ENCODE measurements at regions not wholly inside any gene's neighbourhood (a gene's known extent, or its start where the extent isn't known, plus 50 kb on each side); places are given as distances from the start of the nearest gene placed in this dataset.

DNA sequence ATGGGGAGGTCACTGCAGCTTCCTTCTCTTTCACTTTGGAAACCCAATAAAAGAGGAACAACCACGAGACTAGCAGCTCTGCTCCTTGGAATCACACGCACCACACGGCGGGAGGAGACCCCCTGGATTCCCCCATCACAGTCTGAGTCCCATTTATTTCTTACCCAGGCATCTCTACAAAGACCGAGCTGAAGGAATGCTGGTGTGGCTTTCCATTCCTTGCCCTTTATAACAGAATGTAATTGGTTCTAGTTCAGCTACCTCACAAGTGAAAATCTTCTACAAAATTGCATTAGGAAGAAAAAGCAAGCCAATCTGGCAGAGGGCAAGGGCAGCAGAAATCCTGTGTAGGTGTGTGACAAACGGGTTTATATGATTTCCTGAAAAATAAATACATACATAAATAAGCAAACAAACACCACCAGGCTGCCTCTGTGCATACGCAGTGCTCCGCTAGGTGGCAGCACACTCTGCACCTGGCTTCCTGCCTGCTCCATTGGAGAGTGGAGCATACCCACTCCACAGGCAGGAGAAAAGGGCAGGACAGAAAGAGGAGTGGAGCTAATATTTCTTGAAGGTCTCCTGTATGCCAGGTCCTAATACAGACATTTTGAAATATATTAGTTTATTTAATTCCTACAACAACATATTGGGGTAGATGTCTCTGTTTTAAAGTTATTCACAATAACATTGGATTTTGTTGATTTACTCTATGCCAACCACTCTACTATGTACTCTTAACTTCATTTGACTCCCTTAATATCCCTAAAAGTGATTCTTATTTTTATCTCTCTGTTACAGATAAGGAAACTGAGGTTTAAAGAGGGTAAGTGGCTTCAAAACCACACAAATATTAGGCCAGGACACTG lies 673.1 kb downstream of the KCNA4 start (continued):
- TF ChIP-seq GLIS3 (CRISPR knock-in tag; IDR thresholded peaks at IDR 0.05) = no peak
- TF ChIP-seq ARNTL (CRISPR knock-in tag; IDR thresholded peaks at IDR 0.05; ENCODE audit: borderline replicate concordance, low read depth) = no peak
- no peak for TF ChIP-seq ZC3H10 (CRISPR knock-in tag; IDR thresholded peaks at IDR 0.05)
- TF ChIP-seq TOX (CRISPR knock-in tag; IDR thresholded peaks at IDR 0.05; ENCODE audit: borderline replicate concordance) = no peak
- no peak for TF ChIP-seq BACH2 (CRISPR knock-in tag; IDR thresholded peaks at IDR 0.05; ENCODE audit: borderline replicate concordance)
- no peak for TF ChIP-seq ZFP30 (CRISPR knock-in tag; IDR thresholded peaks at IDR 0.05)

DNA sequence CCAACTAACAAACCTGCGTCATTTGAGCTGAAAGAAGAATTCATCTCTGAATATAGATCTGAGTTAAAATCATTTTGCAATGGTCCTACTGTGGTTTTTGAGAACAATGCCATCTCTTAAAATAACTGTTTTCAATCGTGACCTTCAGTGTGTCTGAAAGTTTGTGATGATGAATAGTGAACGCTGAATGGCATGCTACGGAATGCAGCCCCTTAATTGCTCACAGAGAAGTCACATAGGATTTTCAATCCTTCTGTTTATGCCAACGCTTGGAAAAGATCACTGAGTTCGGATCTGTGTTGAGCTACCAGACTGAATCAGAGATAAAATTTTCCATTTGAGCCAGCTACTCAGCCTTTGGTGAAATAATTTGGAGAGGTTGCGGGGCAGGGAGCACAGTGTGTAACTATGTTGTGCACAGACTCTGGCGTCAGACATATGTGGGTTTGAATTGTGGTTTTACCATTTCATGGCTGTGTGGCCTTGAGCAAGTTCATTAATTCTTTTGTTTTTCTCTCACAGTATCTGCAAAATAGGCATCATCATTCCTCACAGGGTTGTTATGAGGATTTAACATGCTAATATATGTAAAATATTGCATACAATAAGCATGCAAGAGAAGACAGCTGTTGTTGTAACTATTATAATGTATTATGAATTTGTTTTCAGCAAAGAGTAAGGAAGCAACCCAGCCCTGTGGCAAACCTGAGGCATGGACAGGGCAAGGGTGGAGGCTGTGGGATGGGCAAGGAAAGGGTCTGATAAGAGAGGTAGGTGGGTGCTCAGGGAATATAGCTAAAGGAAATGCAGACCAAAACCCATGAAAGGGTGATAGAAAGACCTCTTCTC lies 679.9 kb downstream of the KCNA4 start:
- peak; percentile 43 for ATAC-seq
- no peak for TF ChIP-seq OSR1 (CRISPR knock-in tag; IDR thresholded peaks at IDR 0.05)
- no peak for TF ChIP-seq TOX (CRISPR knock-in tag; IDR thresholded peaks at IDR 0.05; ENCODE audit: borderline replicate concordance)
- TF ChIP-seq ESRRG (CRISPR knock-in tag; IDR thresholded peaks at IDR 0.05) = no peak
- TF ChIP-seq GLIS3 (CRISPR knock-in tag; IDR thresholded peaks at IDR 0.05) = no peak
- no peak for TF ChIP-seq BACH2 (CRISPR knock-in tag; IDR thresholded peaks at IDR 0.05; ENCODE audit: borderline replicate concordance)
- TF ChIP-seq TCF4 (CRISPR knock-in tag; IDR thresholded peaks at IDR 0.05; ENCODE audit: borderline replicate concordance) = no peak
- TF ChIP-seq, protein P1, sequence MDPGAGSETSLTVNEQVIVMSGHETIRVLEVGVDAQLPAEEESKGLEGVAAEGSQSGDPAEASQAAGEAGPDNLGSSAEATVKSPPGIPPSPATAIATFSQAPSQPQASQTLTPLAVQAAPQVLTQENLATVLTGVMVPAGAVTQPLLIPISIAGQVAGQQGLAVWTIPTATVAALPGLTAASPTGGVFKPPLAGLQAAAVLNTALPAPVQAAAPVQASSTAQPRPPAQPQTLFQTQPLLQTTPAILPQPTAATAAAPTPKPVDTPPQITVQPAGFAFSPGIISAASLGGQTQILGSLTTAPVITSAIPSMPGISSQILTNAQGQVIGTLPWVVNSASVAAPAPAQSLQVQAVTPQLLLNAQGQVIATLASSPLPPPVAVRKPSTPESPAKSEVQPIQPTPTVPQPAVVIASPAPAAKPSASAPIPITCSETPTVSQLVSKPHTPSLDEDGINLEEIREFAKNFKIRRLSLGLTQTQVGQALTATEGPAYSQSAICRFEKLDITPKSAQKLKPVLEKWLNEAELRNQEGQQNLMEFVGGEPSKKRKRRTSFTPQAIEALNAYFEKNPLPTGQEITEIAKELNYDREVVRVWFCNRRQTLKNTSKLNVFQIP (CRISPR knock-in tag; IDR thresholded peaks at IDR 0.05; ENCODE audit: borderline replicate concordance, low read depth) = no peak
- no peak for TF ChIP-seq PPARA (CRISPR knock-in tag; IDR thresholded peaks at IDR 0.05; ENCODE audit: borderline replicate concordance)
- TF ChIP-seq, protein P2, sequence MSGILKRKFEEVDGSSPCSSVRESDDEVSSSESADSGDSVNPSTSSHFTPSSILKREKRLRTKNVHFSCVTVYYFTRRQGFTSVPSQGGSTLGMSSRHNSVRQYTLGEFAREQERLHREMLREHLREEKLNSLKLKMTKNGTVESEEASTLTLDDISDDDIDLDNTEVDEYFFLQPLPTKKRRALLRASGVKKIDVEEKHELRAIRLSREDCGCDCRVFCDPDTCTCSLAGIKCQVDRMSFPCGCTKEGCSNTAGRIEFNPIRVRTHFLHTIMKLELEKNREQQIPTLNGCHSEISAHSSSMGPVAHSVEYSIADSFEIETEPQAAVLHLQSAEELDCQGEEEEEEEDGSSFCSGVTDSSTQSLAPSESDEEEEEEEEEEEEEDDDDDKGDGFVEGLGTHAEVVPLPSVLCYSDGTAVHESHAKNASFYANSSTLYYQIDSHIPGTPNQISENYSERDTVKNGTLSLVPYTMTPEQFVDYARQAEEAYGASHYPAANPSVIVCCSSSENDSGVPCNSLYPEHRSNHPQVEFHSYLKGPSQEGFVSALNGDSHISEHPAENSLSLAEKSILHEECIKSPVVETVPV (CRISPR knock-in tag; IDR thresholded peaks at IDR 0.05) = no peak
- no peak for TF ChIP-seq CSDC2 (CRISPR knock-in tag; IDR thresholded peaks at IDR 0.05)
- no peak for TF ChIP-seq ZNF70 (CRISPR knock-in tag; IDR thresholded peaks at IDR 0.05)
- TF ChIP-seq ARNTL (CRISPR knock-in tag; IDR thresholded peaks at IDR 0.05; ENCODE audit: borderline replicate concordance, low read depth) = no peak
- TF ChIP-seq ZNF8 (CRISPR knock-in tag; IDR thresholded peaks at IDR 0.05) = no peak
- TF ChIP-seq ISL1 (CRISPR knock-in tag; IDR thresholded peaks at IDR 0.05) = no peak
- TF ChIP-seq, protein P3, sequence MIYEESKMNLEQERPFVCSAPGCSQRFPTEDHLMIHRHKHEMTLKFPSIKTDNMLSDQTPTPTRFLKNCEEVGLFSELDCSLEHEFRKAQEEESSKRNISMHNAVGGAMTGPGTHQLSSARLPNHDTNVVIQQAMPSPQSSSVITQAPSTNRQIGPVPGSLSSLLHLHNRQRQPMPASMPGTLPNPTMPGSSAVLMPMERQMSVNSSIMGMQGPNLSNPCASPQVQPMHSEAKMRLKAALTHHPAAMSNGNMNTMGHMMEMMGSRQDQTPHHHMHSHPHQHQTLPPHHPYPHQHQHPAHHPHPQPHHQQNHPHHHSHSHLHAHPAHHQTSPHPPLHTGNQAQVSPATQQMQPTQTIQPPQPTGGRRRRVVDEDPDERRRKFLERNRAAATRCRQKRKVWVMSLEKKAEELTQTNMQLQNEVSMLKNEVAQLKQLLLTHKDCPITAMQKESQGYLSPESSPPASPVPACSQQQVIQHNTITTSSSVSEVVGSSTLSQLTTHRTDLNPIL (CRISPR knock-in tag; IDR thresholded peaks at IDR 0.05; ENCODE audit: low read depth) = no peak
- TF ChIP-seq ZC3H10 (CRISPR knock-in tag; IDR thresholded peaks at IDR 0.05) = no peak
- TF ChIP-seq ZFP30 (CRISPR knock-in tag; IDR thresholded peaks at IDR 0.05) = no peak
- TF ChIP-seq, protein P4, sequence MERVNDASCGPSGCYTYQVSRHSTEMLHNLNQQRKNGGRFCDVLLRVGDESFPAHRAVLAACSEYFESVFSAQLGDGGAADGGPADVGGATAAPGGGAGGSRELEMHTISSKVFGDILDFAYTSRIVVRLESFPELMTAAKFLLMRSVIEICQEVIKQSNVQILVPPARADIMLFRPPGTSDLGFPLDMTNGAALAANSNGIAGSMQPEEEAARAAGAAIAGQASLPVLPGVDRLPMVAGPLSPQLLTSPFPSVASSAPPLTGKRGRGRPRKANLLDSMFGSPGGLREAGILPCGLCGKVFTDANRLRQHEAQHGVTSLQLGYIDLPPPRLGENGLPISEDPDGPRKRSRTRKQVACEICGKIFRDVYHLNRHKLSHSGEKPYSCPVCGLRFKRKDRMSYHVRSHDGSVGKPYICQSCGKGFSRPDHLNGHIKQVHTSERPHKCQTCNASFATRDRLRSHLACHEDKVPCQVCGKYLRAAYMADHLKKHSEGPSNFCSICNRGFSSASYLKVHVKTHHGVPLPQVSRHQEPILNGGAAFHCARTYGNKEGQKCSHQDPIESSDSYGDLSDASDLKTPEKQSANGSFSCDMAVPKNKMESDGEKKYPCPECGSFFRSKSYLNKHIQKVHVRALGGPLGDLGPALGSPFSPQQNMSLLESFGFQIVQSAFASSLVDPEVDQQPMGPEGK (CRISPR knock-in tag; IDR thresholded peaks at IDR 0.05; ENCODE audit: borderline replicate concordance) = no peak
- no peak for TF ChIP-seq RARB (CRISPR knock-in tag; IDR thresholded peaks at IDR 0.05)
- TF ChIP-seq, protein P5, sequence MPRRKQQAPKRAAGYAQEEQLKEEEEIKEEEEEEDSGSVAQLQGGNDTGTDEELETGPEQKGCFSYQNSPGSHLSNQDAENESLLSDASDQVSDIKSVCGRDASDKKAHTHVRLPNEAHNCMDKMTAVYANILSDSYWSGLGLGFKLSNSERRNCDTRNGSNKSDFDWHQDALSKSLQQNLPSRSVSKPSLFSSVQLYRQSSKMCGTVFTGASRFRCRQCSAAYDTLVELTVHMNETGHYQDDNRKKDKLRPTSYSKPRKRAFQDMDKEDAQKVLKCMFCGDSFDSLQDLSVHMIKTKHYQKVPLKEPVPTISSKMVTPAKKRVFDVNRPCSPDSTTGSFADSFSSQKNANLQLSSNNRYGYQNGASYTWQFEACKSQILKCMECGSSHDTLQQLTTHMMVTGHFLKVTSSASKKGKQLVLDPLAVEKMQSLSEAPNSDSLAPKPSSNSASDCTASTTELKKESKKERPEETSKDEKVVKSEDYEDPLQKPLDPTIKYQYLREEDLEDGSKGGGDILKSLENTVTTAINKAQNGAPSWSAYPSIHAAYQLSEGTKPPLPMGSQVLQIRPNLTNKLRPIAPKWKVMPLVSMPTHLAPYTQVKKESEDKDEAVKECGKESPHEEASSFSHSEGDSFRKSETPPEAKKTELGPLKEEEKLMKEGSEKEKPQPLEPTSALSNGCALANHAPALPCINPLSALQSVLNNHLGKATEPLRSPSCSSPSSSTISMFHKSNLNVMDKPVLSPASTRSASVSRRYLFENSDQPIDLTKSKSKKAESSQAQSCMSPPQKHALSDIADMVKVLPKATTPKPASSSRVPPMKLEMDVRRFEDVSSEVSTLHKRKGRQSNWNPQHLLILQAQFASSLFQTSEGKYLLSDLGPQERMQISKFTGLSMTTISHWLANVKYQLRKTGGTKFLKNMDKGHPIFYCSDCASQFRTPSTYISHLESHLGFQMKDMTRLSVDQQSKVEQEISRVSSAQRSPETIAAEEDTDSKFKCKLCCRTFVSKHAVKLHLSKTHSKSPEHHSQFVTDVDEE (CRISPR knock-in tag; IDR thresholded peaks at IDR 0.05) = no peak
